ENCODE measurements at regions not wholly inside any gene's neighbourhood (a gene's known extent, or its start where the extent isn't known, plus 50 kb on each side); places are given as distances from the start of the nearest gene placed in this dataset.
"Not testable (repeated sequence)": the region's sequence is repeated elsewhere in the genome, so short reads cannot be mapped to it uniquely, and the experiment has no call there.

- H3K9ac ChIP-seq (ENCODE audit: low read depth, low read length, poor library complexity); H3K23ac ChIP-seq (ENCODE audit: low read depth, low read length, poor library complexity); H3K27ac ChIP-seq (replicated peaks; ENCODE audit: low read length); H4K91ac ChIP-seq (ENCODE audit: low read depth, low read length, poor library complexity); H2BK15ac ChIP-seq (ENCODE audit: low read length); H2AK5ac ChIP-seq (ENCODE audit: low read depth, low read length); H3K4me1 ChIP-seq (ENCODE audit: control insufficient read depth in 2 of 2, insufficient read depth in 1 of 2, low read depth in 1 of 2, low read length in 2 of 2); H3K36me3 ChIP-seq (replicated peaks in 1 of 2; ENCODE audit: control insufficient read depth in 2 of 2, insufficient read depth in 2 of 2, low read length in 2 of 2); H3K4me3 ChIP-seq (ENCODE audit: low read length in 2 of 2); H3K79me1 ChIP-seq (ENCODE audit: low read depth, low read length); H3K4me2 ChIP-seq (ENCODE audit: insufficient read depth, low read length, poor library complexity, severe bottlenecking); H2BK120ac ChIP-seq (ENCODE audit: low read depth, low read length); H2BK5ac ChIP-seq (ENCODE audit: low read length); H2AFZ ChIP-seq (ENCODE audit: low read length); H3K14ac ChIP-seq (ENCODE audit: low read length); H3K27me3 ChIP-seq (ENCODE audit: control insufficient read depth in 3 of 3, insufficient read depth in 3 of 3, low read depth in 1 of 3, low read length in 3 of 3); H4K8ac ChIP-seq (ENCODE audit: low read depth, low read length); H3K18ac ChIP-seq (ENCODE audit: low read length); H3K4ac ChIP-seq (ENCODE audit: low read length); DNase-seq (ENCODE audit: low spot score); H2BK12ac ChIP-seq (ENCODE audit: low read length); H3K9me3 ChIP-seq (replicated peaks in 1 of 2; ENCODE audit: control insufficient read depth in 2 of 2, insufficient read depth in 1 of 2, low read depth in 1 of 2, low read length in 2 of 2): not testable (repeated sequence)
- no CpG with 5 or more reads among the region's 7 CpGs for WGBS, 2 donors (ENCODE audit: extremely low coverage in 2 of 2, insufficient read length in 2 of 2, insufficient replicate concordance in 1 of 2)
These were observed 1535.5 kb downstream of the KHDRBS2 start for GRCh38 chr6:60750353-60751081.

- not testable (repeated sequence) for H2AK5ac ChIP-seq (ENCODE audit: low read depth, low read length); DNase-seq (ENCODE audit: low spot score); H3K9me3 ChIP-seq (replicated peaks in 1 of 2; ENCODE audit: control insufficient read depth in 2 of 2, insufficient read depth in 1 of 2, low read depth in 1 of 2, low read length in 2 of 2); H3K4me2 ChIP-seq (ENCODE audit: insufficient read depth, low read length, poor library complexity, severe bottlenecking); H2BK15ac ChIP-seq (ENCODE audit: low read length); H3K27me3 ChIP-seq (ENCODE audit: control insufficient read depth in 3 of 3, insufficient read depth in 3 of 3, low read depth in 1 of 3, low read length in 3 of 3); H3K36me3 ChIP-seq (replicated peaks in 1 of 2; ENCODE audit: control insufficient read depth in 2 of 2, insufficient read depth in 2 of 2, low read length in 2 of 2); H3K14ac ChIP-seq (ENCODE audit: low read length); H4K8ac ChIP-seq (ENCODE audit: low read depth, low read length); H4K91ac ChIP-seq (ENCODE audit: low read depth, low read length, poor library complexity); H3K9ac ChIP-seq (ENCODE audit: low read depth, low read length, poor library complexity); H3K4ac ChIP-seq (ENCODE audit: low read length); H3K79me1 ChIP-seq (ENCODE audit: low read depth, low read length); H3K27ac ChIP-seq (replicated peaks; ENCODE audit: low read length); H2BK5ac ChIP-seq (ENCODE audit: low read length); H2BK120ac ChIP-seq (ENCODE audit: low read depth, low read length); H3K4me3 ChIP-seq (ENCODE audit: low read length in 2 of 2); H2AFZ ChIP-seq (ENCODE audit: low read length); H2BK12ac ChIP-seq (ENCODE audit: low read length); H3K4me1 ChIP-seq (ENCODE audit: control insufficient read depth in 2 of 2, insufficient read depth in 1 of 2, low read depth in 1 of 2, low read length in 2 of 2); H3K23ac ChIP-seq (ENCODE audit: low read depth, low read length, poor library complexity); H3K18ac ChIP-seq (ENCODE audit: low read length)
- WGBS, 2 donors (ENCODE audit: extremely low coverage in 2 of 2, insufficient read length in 2 of 2, insufficient replicate concordance in 1 of 2), result no CpG with 5 or more reads among the region's 2 CpGs
These were observed 1538.1 kb downstream of the KHDRBS2 start for GRCh38 chr6:60747765-60748556.

GRCh38 chr6:60737764-60738425, 1548.1 kb downstream of the KHDRBS2 start:
- H2BK5ac ChIP-seq (ENCODE audit: low read length); H2BK15ac ChIP-seq (ENCODE audit: low read length); H2BK120ac ChIP-seq (ENCODE audit: low read depth, low read length); H3K4ac ChIP-seq (ENCODE audit: low read length); H3K4me3 ChIP-seq (ENCODE audit: low read length in 2 of 2); H3K18ac ChIP-seq (ENCODE audit: low read length); H4K8ac ChIP-seq (ENCODE audit: low read depth, low read length); DNase-seq (ENCODE audit: low spot score); H3K79me1 ChIP-seq (ENCODE audit: low read depth, low read length); H3K14ac ChIP-seq (ENCODE audit: low read length); H2AK5ac ChIP-seq (ENCODE audit: low read depth, low read length); H3K9ac ChIP-seq (ENCODE audit: low read depth, low read length, poor library complexity); H2AFZ ChIP-seq (ENCODE audit: low read length); H3K36me3 ChIP-seq (replicated peaks in 1 of 2; ENCODE audit: control insufficient read depth in 2 of 2, insufficient read depth in 2 of 2, low read length in 2 of 2); H3K9me3 ChIP-seq (replicated peaks in 1 of 2; ENCODE audit: control insufficient read depth in 2 of 2, insufficient read depth in 1 of 2, low read depth in 1 of 2, low read length in 2 of 2); H3K23ac ChIP-seq (ENCODE audit: low read depth, low read length, poor library complexity); H2BK12ac ChIP-seq (ENCODE audit: low read length); H3K27ac ChIP-seq (replicated peaks; ENCODE audit: low read length); H3K4me2 ChIP-seq (ENCODE audit: insufficient read depth, low read length, poor library complexity, severe bottlenecking); H3K4me1 ChIP-seq (ENCODE audit: control insufficient read depth in 2 of 2, insufficient read depth in 1 of 2, low read depth in 1 of 2, low read length in 2 of 2); H4K91ac ChIP-seq (ENCODE audit: low read depth, low read length, poor library complexity); H3K27me3 ChIP-seq (ENCODE audit: control insufficient read depth in 3 of 3, insufficient read depth in 3 of 3, low read depth in 1 of 3, low read length in 3 of 3): not testable (repeated sequence)
- no CpG with 5 or more reads among the region's 2 CpGs for WGBS, 2 donors (ENCODE audit: extremely low coverage in 2 of 2, insufficient read length in 2 of 2, insufficient replicate concordance in 1 of 2)

GRCh38 chr6:60737315-60737714, 1548.7 kb downstream of the KHDRBS2 start:
- not testable (repeated sequence) for H3K23ac ChIP-seq (ENCODE audit: low read depth, low read length, poor library complexity); H3K27me3 ChIP-seq (ENCODE audit: control insufficient read depth in 3 of 3, insufficient read depth in 3 of 3, low read depth in 1 of 3, low read length in 3 of 3); H3K4ac ChIP-seq (ENCODE audit: low read length); H3K79me1 ChIP-seq (ENCODE audit: low read depth, low read length); H2BK15ac ChIP-seq (ENCODE audit: low read length); H3K4me2 ChIP-seq (ENCODE audit: insufficient read depth, low read length, poor library complexity, severe bottlenecking); H4K91ac ChIP-seq (ENCODE audit: low read depth, low read length, poor library complexity); H3K4me3 ChIP-seq (ENCODE audit: low read length in 2 of 2); H3K4me1 ChIP-seq (ENCODE audit: control insufficient read depth in 2 of 2, insufficient read depth in 1 of 2, low read depth in 1 of 2, low read length in 2 of 2); H2AK5ac ChIP-seq (ENCODE audit: low read depth, low read length); H3K27ac ChIP-seq (replicated peaks; ENCODE audit: low read length); H3K36me3 ChIP-seq (replicated peaks in 1 of 2; ENCODE audit: control insufficient read depth in 2 of 2, insufficient read depth in 2 of 2, low read length in 2 of 2); H3K9ac ChIP-seq (ENCODE audit: low read depth, low read length, poor library complexity); H3K14ac ChIP-seq (ENCODE audit: low read length); H4K8ac ChIP-seq (ENCODE audit: low read depth, low read length); H3K18ac ChIP-seq (ENCODE audit: low read length); H3K9me3 ChIP-seq (replicated peaks in 1 of 2; ENCODE audit: control insufficient read depth in 2 of 2, insufficient read depth in 1 of 2, low read depth in 1 of 2, low read length in 2 of 2); DNase-seq (ENCODE audit: low spot score); H2AFZ ChIP-seq (ENCODE audit: low read length); H2BK5ac ChIP-seq (ENCODE audit: low read length); H2BK120ac ChIP-seq (ENCODE audit: low read depth, low read length); H2BK12ac ChIP-seq (ENCODE audit: low read length)
- no CpG with 5 or more reads among the region's 6 CpGs for WGBS, 2 donors (ENCODE audit: extremely low coverage in 2 of 2, insufficient read length in 2 of 2, insufficient replicate concordance in 1 of 2)

All from neuronal stem cell (in vitro differentiated cells).